HEK293T (cell line): ENCODE measurements at regions not wholly inside any gene's neighbourhood (a gene's known extent, or its start where the extent isn't known, plus 50 kb on each side); places are given as distances from the start of the nearest gene placed in this dataset.

Experiments used
- ELF4 ChIP-seq: fragments of 450-650 bp; IDR thresholded peaks from 2 replicates; pipeline ENCODE4 v1.6.1; 2017; ENCODE audit warnings: antibody characterized with exemption
- TARDBP ChIP-seq: fragments of 450-650 bp; IDR thresholded peaks from 2 replicates; pipeline ENCODE4 v1.6.1; 2016

- TF ChIP-seq ELF4 (no peak), TARDBP (no peak)
Observed at GRCh38 chr1:72369069-72369757, 86.9 kb upstream of the NEGR1 start.
